NT2/D1 (cell line): ENCODE measurements at regions not wholly inside any gene's neighbourhood (a gene's known extent, or its start where the extent isn't known, plus 50 kb on each side); places are given as distances from the start of the nearest gene placed in this dataset.

Experiments
- SUZ12 ChIP-seq: IDR thresholded peaks from 2 replicates; pipeline ENCODE4 v1.6.1; 2011; ENCODE audit not compliant: insufficient read length, insufficient read depth; ENCODE audit errors: extremely low read depth
- YY1 ChIP-seq: IDR thresholded peaks from 2 replicates; pipeline ENCODE4 v1.6.1; 2011; ENCODE audit not compliant: insufficient read length, insufficient read depth
- ZNF274 ChIP-seq: IDR thresholded peaks from 2 replicates; pipeline ENCODE4 v1.6.1; 2011; ENCODE audit warnings: mild to moderate bottlenecking, low read depth, low read length

GRCh38 chr10:60497364-60497763, 107.7 kb upstream of the ANK3 start:
- TF ChIP-seq ZNF274 (no peak), SUZ12 (no peak), YY1 (no peak)
